ENCODE measurements at regions not wholly inside any gene's neighbourhood (a gene's known extent, or its start where the extent isn't known, plus 50 kb on each side); places are given as distances from the start of the nearest gene placed in this dataset.

DNA sequence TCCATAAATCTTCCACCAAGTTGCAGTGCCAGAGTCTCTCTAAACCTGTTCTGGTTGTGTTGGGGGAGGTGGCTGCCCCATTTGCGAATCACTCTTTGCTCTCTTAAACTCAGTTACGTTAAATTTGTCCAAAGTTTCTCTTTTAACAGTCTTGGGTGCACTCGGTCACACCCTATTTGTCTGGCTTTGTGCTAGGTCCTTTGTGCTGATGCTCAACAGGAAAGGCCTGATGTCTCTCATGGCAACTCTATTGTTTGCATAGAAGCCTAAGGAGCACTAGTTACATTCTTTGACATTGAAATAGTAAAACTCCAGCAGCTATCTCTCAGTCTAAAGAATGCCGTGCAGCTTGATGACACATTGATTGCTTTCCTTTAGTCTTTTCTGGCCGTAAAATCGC, 105.1 kb downstream of the TRMT11 start:
- H3K27ac Mint-ChIP-seq: no peak overlapping the region
- H3K4me3 Mint-ChIP-seq: no peak overlapping the region
- ATAC-seq: no peak
- no peaks in the 10 kb centered on the region for H3K27me3 Mint-ChIP-seq
- H3K36me3 Mint-ChIP-seq: peaks cover 9% of the 10 kb centered on the region
- peaks cover 3% of the 10 kb centered on the region for H3K9me3 Mint-ChIP-seq
- H3K4me1 Mint-ChIP-seq: peaks cover 5% of the 10 kb centered on the region

DNA sequence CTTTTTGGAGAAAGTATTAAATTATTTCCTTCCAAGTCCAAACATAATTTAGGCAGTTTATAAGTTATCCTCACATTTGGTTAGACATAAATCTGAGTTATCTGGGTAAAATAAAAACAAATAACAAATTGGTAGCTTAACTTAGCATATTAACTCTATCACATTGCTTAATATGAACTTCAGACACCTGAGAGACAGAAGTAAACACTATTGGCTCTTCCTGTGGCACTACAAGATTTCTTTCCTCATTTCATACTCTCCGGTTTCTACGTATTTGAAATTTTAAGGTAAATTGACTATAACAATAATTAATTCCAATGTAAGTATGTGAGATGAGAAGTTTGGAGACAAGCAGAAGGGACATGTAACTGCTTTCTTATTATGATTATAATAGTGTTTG, 106.8 kb downstream of the TRMT11 start:
- no peak for ATAC-seq
- Mint-ChIP-seq H3K36me3 (peaks cover 10% of the 10 kb centered on the region), H3K4me1 (no peaks in the 10 kb centered on the region), H3K4me3 (no peak overlapping the region), H3K9me3 (no peaks in the 10 kb centered on the region), H3K27ac (no peak overlapping the region), H3K27me3 (no peaks in the 10 kb centered on the region)

DNA sequence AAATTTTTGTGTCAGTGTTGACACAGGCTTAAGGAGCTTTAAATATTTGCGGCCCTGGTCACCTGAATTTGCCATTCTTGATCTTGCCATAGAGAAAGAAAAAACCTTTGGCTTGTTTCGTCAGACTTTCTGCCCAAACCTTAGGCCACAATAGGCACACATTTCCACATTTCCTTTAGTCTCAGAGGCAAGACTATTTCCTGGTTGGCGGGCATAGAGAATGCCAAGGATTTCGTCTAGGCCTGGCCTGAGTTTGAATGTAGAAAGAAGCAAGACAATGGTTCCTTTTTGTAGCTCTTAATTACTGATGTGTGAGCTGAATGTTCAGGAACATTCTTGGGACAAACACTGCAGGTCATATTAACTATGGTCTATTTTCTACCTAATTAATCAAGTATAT, 108.1 kb downstream of the TRMT11 start:
- Mint-ChIP-seq H3K4me1 (no peaks in the 10 kb centered on the region), H3K36me3 (peaks cover 19% of the 10 kb centered on the region), H3K27ac (no peak overlapping the region), H3K4me3 (no peak overlapping the region), H3K27me3 (no peaks in the 10 kb centered on the region), H3K9me3 (no peaks in the 10 kb centered on the region)
- no peak for ATAC-seq

DNA sequence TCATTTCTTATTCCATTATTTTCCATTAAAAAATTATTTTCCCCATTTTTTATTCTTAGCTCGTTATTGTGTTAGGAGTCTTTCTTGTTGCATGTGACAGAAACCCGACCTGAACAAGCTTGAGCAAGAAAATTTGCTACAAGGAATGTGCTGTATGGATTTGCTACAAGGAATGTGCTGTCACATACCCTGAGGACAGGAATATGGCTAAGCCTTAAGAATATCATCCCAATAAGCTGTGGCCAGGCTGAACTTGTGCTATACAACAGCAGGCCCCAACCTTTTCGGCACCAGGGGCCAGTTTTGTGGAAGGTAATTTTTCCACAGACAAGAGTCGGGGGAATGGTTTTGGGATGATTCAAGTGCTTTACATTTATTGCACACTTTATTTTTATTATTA, 114.0 kb downstream of the TRMT11 start:
- ATAC-seq: no peak
- Mint-ChIP-seq H3K27ac (no peak overlapping the region), H3K27me3 (no peaks in the 10 kb centered on the region), H3K36me3 (peaks cover 56% of the 10 kb centered on the region), H3K4me1 (no peaks in the 10 kb centered on the region), H3K4me3 (no peak overlapping the region), H3K9me3 (no peaks in the 10 kb centered on the region)

DNA sequence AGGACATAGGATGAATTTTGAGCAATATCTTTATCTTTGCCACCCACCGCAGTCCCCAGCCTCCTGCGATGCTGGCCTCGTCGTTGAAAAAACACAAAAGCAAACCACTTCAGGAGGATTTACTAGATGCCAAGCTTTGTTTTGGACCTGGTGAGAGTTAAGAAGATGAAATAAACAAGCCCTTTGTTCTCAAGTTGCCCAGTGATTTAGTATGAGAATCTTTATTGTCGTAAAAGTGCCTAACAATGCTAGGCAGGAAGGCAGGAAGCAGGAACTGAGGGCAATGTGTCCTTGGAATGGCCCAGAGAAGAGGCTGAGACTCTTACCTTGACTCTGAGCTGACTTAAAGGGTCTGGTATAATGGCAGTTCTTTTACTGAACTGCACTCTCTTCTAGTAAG, 116.0 kb downstream of the TRMT11 start:
- Mint-ChIP-seq H3K27ac (no peak overlapping the region), H3K27me3 (no peaks in the 10 kb centered on the region), H3K4me1 (no peaks in the 10 kb centered on the region), H3K9me3 (no peaks in the 10 kb centered on the region), H3K4me3 (no peak overlapping the region), H3K36me3 (peaks cover 60% of the 10 kb centered on the region)
- ATAC-seq: no peak

DNA sequence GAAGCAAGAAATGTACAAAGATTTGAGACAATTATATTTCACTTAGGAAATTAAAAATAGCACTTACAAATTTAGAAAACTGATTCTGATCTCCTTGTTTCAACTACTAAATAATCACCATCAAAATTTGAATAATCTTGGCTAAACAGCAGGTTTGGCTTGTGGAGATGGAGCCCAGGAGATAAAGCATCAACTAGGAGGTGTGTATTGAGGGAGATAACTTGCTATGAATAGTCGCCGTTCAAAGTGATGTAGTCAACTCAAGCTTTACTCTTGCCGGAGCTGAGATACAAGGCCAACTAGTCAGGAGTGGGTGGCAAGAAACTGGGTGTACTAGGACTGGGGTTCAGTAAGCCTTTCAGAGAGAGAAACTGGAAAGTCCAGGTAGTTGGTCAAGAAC, 117.7 kb downstream of the TRMT11 start:
- Mint-ChIP-seq H3K4me1 (no peaks in the 10 kb centered on the region), H3K36me3 (peaks cover 51% of the 10 kb centered on the region), H3K4me3 (no peak overlapping the region), H3K27ac (no peak overlapping the region), H3K27me3 (no peaks in the 10 kb centered on the region), H3K9me3 (no peaks in the 10 kb centered on the region)
- ATAC-seq: no peak

DNA sequence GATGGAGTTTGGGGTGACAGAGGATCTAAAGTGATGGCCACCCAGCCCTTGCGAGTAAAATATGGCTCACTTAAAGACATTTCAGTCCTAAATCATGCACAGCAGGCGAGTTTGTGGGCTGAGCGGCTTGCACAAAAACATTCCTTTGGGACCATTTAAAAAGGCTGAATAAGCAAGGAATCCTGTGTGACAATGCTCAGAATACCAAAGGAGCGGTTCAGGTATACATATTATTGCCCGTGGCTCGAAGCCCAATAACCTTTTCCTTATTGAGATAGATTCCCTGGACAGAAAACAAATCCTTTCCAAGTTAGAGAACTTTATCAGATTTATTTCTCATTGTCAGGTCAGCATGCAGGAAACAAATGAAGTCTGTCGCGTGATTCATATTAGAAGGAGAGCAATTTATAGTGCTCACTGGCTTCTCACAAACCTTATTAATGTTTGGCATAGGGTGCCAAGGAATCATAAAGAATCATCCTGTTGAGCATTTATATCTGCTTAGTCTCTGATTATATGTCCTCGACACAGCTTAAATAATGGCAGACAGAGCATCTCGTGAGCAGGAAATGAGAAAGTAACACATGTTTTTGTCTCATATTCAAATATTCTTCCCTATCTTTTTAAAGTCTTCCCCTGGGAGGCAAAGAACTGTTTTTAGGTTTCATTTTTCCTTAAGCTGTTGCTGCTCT, 121.3 kb downstream of the TRMT11 start:
- ATAC-seq: no peak
- Mint-ChIP-seq H3K27ac (no peak overlapping the region), H3K4me3 (no peak overlapping the region), H3K36me3 (peaks cover 26% of the 10 kb centered on the region), H3K9me3 (no peaks in the 10 kb centered on the region), H3K4me1 (no peaks in the 10 kb centered on the region), H3K27me3 (no peaks in the 10 kb centered on the region)

DNA sequence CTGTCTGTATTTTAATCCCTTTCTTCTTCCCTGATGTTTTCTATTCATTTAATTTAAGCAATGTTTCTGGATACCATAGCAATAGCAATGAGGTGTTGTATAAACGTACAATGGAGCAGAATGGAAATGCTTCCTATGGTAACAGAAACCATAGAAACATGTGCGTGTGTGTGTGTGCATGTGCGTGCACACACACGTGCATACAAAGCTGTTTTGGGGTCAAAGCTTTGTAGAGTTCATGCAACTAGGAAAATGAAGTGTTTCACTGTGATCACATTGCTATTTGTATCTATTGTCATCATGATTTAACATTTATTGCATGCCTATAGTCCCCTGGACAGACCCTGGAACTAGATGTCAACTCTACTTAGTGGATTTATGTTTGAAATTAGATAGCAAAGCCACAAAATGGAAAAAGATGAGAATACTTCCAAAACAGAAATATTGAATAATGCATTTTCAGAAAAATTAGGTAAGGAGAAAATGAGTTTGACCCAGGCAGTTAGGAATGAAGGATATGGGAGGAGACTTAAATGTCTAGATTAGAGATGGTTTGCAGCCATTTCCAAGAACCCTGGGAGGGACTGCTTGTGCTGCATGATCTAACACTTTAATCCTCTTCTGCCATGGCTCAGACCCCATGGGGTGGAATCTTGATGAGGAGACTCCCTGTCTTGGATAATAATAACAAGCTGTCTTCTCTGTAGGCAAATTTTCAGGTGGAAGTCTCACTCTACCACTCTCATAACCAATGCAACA, 124.4 kb downstream of the TRMT11 start:
- Mint-ChIP-seq H3K9me3 (no peaks in the 10 kb centered on the region), H3K36me3 (peaks cover under 1% of the 10 kb centered on the region), H3K4me3 (no peak overlapping the region), H3K27me3 (no peaks in the 10 kb centered on the region), H3K4me1 (no peaks in the 10 kb centered on the region), H3K27ac (no peak overlapping the region)
- no peak for ATAC-seq

DNA sequence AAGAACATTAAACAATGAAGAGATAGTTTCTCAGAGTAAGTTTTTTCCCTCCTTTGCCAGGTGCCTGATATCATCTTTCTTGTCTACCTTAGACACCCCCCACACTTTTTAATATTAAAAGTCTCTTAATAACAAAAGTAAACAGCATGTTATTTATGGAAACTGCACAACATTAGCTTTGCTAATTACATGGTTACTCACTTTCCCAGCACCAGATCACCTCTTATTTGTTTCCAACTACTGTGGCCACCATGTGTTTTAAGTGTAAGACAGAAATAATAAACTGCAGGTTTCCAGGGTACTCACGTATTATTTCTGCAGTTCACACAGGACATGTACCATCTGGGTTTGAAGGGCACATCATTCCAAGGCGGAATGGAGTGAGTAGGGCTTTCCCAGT, 125.0 kb downstream of the TRMT11 start:
- H3K27me3 Mint-ChIP-seq: no peaks in the 10 kb centered on the region
- ATAC-seq: no peak
- no peak overlapping the region for H3K4me3 Mint-ChIP-seq
- no peaks in the 10 kb centered on the region for H3K4me1 Mint-ChIP-seq
- no peak overlapping the region for H3K27ac Mint-ChIP-seq
- no peaks in the 10 kb centered on the region for H3K9me3 Mint-ChIP-seq
- H3K36me3 Mint-ChIP-seq: no peaks in the 10 kb centered on the region

DNA sequence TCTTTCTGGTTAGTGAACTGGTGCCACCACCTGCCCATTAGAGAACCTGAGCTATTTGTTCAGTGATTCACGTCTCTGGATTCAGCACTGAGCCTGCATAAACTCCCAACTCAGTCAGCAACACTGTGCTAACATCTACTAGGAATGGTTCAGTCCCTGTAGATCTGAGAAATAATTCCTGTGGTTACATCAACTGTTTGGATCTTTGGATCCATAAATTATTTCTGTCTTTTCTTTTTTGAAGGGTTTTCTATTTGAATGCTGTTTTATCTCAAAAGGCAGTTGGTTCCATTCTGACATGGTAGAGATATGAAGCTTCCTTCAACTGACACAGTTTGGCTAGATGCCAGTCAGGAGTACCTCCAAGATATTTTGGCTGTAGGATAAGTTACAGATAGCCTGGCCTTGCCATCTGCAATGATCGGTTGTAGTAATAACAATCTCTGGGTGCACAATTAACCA, 125.9 kb downstream of the TRMT11 start:
- no peaks in the 10 kb centered on the region for H3K36me3 Mint-ChIP-seq
- H3K27me3 Mint-ChIP-seq: no peaks in the 10 kb centered on the region
- no peak overlapping the region for H3K27ac Mint-ChIP-seq
- no peaks in the 10 kb centered on the region for H3K9me3 Mint-ChIP-seq
- H3K4me3 Mint-ChIP-seq: no peak overlapping the region
- no peaks in the 10 kb centered on the region for H3K4me1 Mint-ChIP-seq
- no peak for ATAC-seq

DNA sequence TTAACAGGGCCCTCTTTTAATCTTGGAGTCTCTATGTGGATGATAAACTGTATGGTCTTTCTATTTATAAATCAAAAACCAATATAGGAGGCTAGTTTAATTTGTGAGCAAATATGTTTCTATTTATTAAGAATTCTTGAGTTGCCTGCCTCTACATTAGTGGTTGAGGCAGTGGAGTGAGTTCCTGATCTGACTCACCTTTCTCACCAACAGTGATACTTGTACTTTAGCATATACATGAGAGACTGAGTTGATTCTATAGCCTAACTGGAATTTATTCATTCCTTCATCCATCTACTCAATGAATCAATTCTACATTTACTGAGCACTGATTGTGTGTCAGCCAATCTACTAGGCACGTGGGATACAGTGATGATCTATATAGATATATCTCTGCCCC, 126.9 kb downstream of the TRMT11 start:
- no peaks in the 10 kb centered on the region for H3K36me3 Mint-ChIP-seq
- H3K4me1 Mint-ChIP-seq: no peaks in the 10 kb centered on the region
- H3K27me3 Mint-ChIP-seq: no peaks in the 10 kb centered on the region
- no peaks in the 10 kb centered on the region for H3K9me3 Mint-ChIP-seq
- no peak overlapping the region for H3K27ac Mint-ChIP-seq
- no peak overlapping the region for H3K4me3 Mint-ChIP-seq
- ATAC-seq: no peak

DNA sequence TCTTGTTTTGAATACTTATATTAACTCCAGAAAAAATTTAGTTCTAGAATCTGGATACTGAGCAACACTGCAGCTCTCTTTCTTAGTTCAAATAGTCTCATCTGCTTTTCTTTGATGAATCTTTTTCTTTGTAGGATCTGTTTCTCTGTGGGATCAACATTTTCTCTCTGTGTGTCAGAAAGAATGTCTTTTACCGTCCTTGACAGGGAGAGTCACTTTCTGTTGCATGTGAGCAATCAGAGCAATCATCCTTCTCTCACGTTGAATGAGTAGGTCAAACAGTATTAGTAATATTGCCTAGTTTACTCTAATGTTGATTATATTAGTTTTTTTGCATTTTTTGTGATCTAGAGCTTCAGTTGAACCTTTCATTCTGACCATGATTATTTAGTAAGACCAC, 130.9 kb downstream of the TRMT11 start:
- no peak overlapping the region for H3K4me3 Mint-ChIP-seq
- H3K27ac Mint-ChIP-seq: no peak overlapping the region
- no peaks in the 10 kb centered on the region for H3K9me3 Mint-ChIP-seq
- no peaks in the 10 kb centered on the region for H3K36me3 Mint-ChIP-seq
- H3K4me1 Mint-ChIP-seq: no peaks in the 10 kb centered on the region
- no peak for ATAC-seq
- no peaks in the 10 kb centered on the region for H3K27me3 Mint-ChIP-seq

DNA sequence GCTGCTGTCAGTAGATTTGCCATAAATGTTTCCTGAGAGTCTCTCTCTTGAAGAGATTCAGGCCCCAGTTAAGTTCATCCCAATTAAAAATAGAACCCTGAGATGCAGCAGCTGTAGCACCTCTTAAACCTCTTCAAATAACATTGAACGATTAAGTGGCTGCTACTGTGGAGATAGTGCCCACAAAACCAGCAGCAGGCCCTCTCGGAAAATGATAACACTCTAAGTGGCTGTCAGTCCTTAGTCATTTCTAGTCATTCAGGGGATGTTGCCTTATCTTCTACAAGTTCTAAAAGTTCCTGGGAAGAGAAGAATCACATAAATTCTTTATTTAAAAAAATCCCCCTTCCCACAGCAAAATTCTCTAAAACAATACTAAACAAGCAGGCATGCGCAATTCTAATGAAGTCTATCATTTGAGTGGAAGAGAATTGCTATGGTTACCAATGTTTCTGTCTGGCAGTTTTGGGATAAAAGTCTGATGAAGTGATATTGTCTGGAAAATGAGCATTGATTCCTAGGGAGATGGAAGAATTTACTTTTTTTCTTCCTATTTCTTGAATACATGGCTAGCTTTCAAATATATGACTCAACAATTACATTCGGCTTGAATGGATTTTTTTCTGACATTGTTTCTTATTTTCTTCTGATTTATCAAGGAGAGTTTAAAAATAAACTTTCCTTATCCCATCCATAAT, 131.9 kb downstream of the TRMT11 start:
- Mint-ChIP-seq H3K36me3 (no peaks in the 10 kb centered on the region), H3K4me1 (no peaks in the 10 kb centered on the region), H3K4me3 (no peak overlapping the region), H3K9me3 (no peaks in the 10 kb centered on the region), H3K27ac (no peak overlapping the region), H3K27me3 (no peaks in the 10 kb centered on the region)
- no peak for ATAC-seq

DNA sequence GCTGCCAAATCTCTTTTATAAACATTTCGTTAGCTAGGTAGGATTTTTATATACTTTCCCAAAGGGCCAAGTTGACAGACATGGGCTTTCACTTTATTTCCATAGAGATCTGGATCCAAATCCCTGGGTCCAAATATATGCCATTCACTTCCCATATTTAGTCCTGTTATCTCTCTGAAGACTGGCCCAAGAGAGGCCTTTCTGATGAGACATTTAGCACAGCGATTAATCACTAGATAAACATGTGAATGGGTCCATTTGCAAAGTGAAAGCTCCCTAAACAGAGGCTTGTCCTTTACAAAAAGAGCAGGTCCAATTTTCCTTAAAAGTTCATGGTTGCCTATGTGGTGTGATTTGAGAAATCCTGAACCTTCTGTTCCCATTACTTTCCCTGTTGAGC, 132.6 kb downstream of the TRMT11 start:
- no peak for ATAC-seq
- Mint-ChIP-seq H3K9me3 (no peaks in the 10 kb centered on the region), H3K36me3 (no peaks in the 10 kb centered on the region)

DNA sequence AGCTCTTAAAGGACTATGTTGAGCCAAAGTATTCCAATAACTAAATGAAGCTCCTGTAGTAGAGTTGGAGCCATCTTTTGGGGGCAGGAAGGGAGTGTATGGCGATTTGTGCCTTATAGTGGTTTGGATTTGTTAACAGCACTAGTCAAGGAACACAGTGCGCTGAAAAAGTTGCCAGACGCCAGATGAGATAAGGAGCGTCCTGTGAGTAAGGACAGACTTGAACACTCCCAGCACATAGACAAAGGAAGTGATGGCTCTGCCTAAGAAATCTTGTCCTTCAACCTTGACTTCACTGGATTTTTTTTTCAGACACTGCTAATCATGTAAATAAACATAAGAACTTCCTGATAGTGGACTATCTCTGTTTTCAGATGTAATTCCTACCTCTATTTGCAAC, 136.9 kb downstream of the TRMT11 start:
- H3K36me3 Mint-ChIP-seq: peaks cover 4% of the 10 kb centered on the region
- H3K27me3 Mint-ChIP-seq: no peaks in the 10 kb centered on the region

More for the DNA sequence above, 132.6 kb downstream of the TRMT11 start:
- no peaks in the 10 kb centered on the region for H3K27me3 Mint-ChIP-seq
- H3K27ac Mint-ChIP-seq: no peak overlapping the region
- no peak overlapping the region for H3K4me3 Mint-ChIP-seq
- no peaks in the 10 kb centered on the region for H3K4me1 Mint-ChIP-seq

DNA sequence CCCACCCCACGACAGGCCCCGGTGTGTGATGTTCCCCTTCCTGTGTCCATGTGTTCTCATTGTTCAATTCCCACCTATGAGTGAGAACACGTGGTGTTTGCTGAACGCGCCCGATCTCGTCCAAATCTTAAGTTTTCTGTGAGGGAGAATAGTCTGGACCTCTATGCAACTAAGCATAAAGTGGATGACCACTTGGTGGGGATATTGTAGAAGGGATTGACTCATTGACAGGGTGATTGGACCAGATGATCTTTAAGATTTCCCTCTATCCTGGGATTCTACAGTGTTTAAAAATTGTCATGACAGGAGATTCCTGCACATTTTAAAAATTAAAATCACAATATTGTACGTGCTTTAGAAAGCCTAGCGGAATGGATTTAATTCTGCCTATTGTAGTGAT, 141.3 kb downstream of the TRMT11 start:
- no peak overlapping the region for H3K27ac Mint-ChIP-seq
- H3K4me1 Mint-ChIP-seq: no peaks in the 10 kb centered on the region
- no peak for ATAC-seq
- H3K4me3 Mint-ChIP-seq: no peak overlapping the region
- H3K36me3 Mint-ChIP-seq: peaks cover 25% of the 10 kb centered on the region
- no peaks in the 10 kb centered on the region for H3K27me3 Mint-ChIP-seq
- no peaks in the 10 kb centered on the region for H3K9me3 Mint-ChIP-seq

More for the DNA sequence above, 136.9 kb downstream of the TRMT11 start:
- H3K9me3 Mint-ChIP-seq: no peaks in the 10 kb centered on the region
- no peaks in the 10 kb centered on the region for H3K4me1 Mint-ChIP-seq
- H3K27ac Mint-ChIP-seq: no peak overlapping the region
- ATAC-seq: no peak
- no peak overlapping the region for H3K4me3 Mint-ChIP-seq

Measured in stimulated activated memory B cell treated with anti-CD40 and anti-IgM and Interleukin-4, amounts not matched to agents 10 μg/mL and 1 μg/mL and 100 μg/mL, for 72 hours (primary cell).